GM12874 (cell line): ENCODE measurements at regions not wholly inside any gene's neighbourhood (a gene's known extent, or its start where the extent isn't known, plus 50 kb on each side); places are given as distances from the start of the nearest gene placed in this dataset.

ENCODE experiments used
- CTCF ChIP-seq: IDR thresholded peaks from 2 replicates; pipeline ENCODE4 v1.5.1; 2011; ENCODE audit warnings: low read depth, mild to moderate bottlenecking, control low read depth, low read length, moderate library complexity; ENCODE audit not compliant: insufficient read depth

DNA sequence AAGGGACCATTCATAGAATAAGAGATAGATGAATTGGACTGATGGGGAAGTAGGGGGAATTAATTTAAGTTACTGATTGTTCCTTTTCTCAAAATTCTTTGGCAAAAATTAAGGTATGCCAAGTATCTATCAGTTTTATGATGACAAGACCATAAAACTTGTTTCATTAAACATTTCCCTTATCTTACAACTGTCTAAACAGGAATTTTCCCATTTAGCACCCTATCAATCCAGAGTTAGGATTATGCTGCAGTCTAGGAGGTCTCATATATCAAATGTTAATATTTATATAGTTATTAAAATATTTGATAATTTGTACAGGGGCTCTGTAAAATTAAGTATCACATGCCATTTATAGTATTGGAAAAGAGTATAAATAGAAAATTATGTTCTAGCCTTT lies 51.5 kb upstream of the ARID1B start:
- no peak for TF ChIP-seq CTCF

- TF ChIP-seq CTCF = no peak
These were observed 56.2 kb upstream of the ARID1B start for GRCh38 chr6:156720691-156721685.

DNA sequence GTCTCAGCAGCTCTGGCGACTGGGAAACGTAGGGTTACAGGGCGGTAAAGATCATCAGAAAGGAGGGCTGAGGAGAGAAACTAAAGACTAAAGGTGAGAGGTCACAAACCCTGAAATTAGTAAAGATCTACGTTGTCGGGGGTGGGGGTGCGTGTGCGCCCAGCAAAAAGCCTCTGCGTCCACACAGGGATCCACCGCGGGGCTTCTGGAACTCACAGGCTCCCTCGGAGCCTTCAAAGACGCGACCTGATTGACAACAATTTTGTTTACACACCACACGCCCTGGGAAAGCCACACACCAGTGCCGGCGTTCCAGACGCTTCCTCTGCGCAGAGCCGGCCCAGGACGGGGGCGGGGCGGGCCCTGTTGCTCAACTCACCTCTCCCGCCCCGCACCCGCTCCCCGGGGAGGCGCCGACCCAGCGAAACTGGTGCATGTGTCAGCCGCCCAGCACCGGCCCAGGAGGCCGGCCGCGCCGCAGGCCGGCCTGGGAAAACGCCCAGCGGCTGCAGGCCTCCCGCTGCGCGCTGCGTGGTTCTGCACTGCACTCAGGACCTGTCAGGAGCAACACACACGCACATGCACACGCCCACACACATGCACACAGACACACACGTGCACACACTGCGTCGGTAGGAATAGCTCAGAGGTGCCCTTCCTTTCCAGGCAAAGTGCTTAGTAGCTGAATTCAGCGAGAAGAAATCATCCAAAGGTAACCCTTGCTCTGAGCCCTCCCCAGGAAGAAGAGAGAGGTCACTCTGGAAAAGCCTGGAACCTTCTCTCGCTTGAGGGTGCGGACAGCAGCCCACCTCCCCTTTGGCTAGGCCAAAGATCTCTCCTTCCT lies 57.2 kb upstream of the ARID1B start:
- TF ChIP-seq CTCF = no peak

DNA sequence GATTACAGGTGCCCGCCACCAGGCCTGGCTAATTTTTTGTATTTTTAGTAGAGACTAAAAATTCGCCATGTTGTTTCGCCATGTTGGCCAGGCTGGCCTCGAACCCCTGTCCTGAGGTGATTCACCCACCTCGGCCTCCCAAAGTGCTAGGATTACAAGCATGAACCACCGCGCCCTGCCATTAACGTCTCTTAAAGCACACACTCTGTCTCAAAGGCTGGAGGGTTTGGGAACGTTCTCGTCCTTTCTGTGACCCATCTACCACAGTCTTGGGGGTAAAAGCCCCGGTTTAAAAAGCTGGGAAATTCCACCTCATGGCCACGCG lies 57.8 kb upstream of the ARID1B start:
- TF ChIP-seq CTCF = no peak

GRCh38 chr6:156718647-156719394 lies 58.4 kb upstream of the ARID1B start:
- TF ChIP-seq CTCF = no peak

DNA sequence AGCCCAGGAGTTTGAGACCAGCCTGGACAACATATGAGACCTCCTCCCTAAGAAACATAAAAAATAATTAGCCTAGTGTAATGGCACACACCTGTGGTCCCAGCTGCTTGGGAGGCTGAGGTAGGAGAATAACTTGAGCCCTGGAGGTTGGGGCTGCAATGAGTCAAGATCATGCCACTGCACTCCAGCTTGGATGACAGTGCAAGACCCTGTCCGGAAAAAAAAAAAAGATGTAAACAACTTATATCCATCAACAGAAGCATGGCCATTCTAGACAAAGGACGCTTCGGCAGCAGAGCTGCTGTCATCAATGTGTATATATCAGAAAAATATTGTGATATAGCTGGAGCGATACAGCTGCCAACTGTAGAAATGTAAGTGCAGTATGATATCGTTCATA lies 59.6 kb upstream of the ARID1B start:
- TF ChIP-seq CTCF = no peak

DNA sequence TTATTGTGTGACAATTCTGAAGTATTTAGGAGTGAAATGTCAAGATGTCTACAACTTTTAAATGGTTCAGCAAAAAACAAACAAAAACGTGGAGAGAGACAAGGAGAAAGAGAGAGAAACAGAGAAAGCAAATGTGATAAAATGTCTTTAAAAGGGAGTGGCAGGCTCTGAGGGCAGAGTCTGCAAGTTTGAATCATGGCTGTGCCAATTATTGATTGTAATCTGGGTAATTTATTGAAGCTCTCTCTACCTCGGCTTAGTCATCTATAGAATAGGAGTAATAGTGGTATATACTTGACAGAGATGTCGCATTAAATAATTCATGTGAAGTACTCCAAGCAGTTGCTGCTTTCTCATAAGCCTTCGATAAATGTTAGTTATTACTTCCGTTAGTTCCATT lies 61.3 kb upstream of the ARID1B start:
- no peak for TF ChIP-seq CTCF
